ENCODE measurements at regions not wholly inside any gene's neighbourhood (a gene's known extent, or its start where the extent isn't known, plus 50 kb on each side); places are given as distances from the start of the nearest gene placed in this dataset.

- CTCF ChIA-PET: no interaction called here
- no peaks in the 10 kb centered on the region for H3K9me3 Mint-ChIP-seq
- ATAC-seq (replicated peaks in 1 of 4) (no peak), DNase-seq (no peak)
- POLR2A ChIA-PET: interaction anchor here in 1 of 2 donors (0.5 kb wide), 1 partner anchor 10 kb away, joined by 5 read pairs; no protein-coding TSS in a partner anchor
- H3K27me3 Mint-ChIP-seq: no peaks in the 10 kb centered on the region
- H3K27ac Mint-ChIP-seq: no peak overlapping the region
- no peak overlapping the region for H3K4me3 Mint-ChIP-seq
- Histone ChIP-seq H3K27me3 (replicated peaks in 1 of 2; ENCODE audit: control insufficient read depth in 2 of 2, extremely low read depth in 1 of 2, insufficient read depth in 2 of 2, low read length in 1 of 2) (no peaks in the 10 kb centered on the region), H3K27ac (ENCODE audit: low read length) (no peak overlapping the region), H3K4me3 (ENCODE audit: control insufficient read depth in 1 of 2, extremely low read depth in 1 of 2, low read length in 1 of 2) (no peak overlapping the region), H3K9me3 (no peaks in the 10 kb centered on the region), H3K4me1 (ENCODE audit: control insufficient read depth in 1 of 2, extremely low read depth in 1 of 2, insufficient read depth in 2 of 2, low read length in 2 of 2) (no peaks in the 10 kb centered on the region), H3K36me3 (ENCODE audit: control insufficient read depth in 2 of 2, extremely low read depth in 1 of 2, insufficient read depth in 1 of 2, low read length in 1 of 2) (no peaks in the 10 kb centered on the region)
- H3K36me3 Mint-ChIP-seq: no peaks in the 10 kb centered on the region
- H3K4me1 Mint-ChIP-seq: no peaks in the 10 kb centered on the region
Observed at GRCh38 chr14:40599725-40600124, 1007.0 kb upstream of the LRFN5 start.

GRCh38 chr14:40581264-40581663 lies 1025.4 kb upstream of the LRFN5 start:
- no CpG with 5 or more reads among the region's 3 CpGs for WGBS (ENCODE audit: insufficient coverage)
- CTCF ChIA-PET: no interaction called here
- no peaks in the 10 kb centered on the region for H3K36me3 Mint-ChIP-seq
- DNase-seq (no peak), ATAC-seq (replicated peaks in 1 of 4) (no peak)
- Histone ChIP-seq H3K4me3 (ENCODE audit: control insufficient read depth in 1 of 2, extremely low read depth in 1 of 2, low read length in 1 of 2) (no peak overlapping the region), H3K4me1 (ENCODE audit: control insufficient read depth in 1 of 2, extremely low read depth in 1 of 2, insufficient read depth in 2 of 2, low read length in 2 of 2) (no peaks in the 10 kb centered on the region), H3K9me3 (peaks cover 3% of the 10 kb centered on the region), H3K27ac (ENCODE audit: low read length) (no peak overlapping the region), H3K36me3 (ENCODE audit: control insufficient read depth in 2 of 2, extremely low read depth in 1 of 2, insufficient read depth in 1 of 2, low read length in 1 of 2) (no peaks in the 10 kb centered on the region), H3K27me3 (replicated peaks in 1 of 2; ENCODE audit: control insufficient read depth in 2 of 2, extremely low read depth in 1 of 2, insufficient read depth in 2 of 2, low read length in 1 of 2) (no peaks in the 10 kb centered on the region)
- H3K27me3 Mint-ChIP-seq: no peaks in the 10 kb centered on the region
- peaks cover 0 to 2% (median 0%) of the 10 kb centered on the region in 3 donors for H3K9me3 Mint-ChIP-seq
- no peak overlapping the region for H3K27ac Mint-ChIP-seq
- H3K4me3 Mint-ChIP-seq: no peak overlapping the region
- POLR2A ChIA-PET: no interaction called here
- H3K4me1 Mint-ChIP-seq: no peaks in the 10 kb centered on the region

- POLR2A ChIA-PET: no interaction called here
- no peak for DNase-seq
- CTCF ChIA-PET: no interaction called here
- Histone ChIP-seq H3K27me3 (replicated peaks in 1 of 2; ENCODE audit: control insufficient read depth in 2 of 2, extremely low read depth in 1 of 2, insufficient read depth in 2 of 2, low read length in 1 of 2) (no peaks in the 10 kb centered on the region), H3K27ac (ENCODE audit: low read length) (no peak overlapping the region), H3K4me1 (ENCODE audit: control insufficient read depth in 1 of 2, extremely low read depth in 1 of 2, insufficient read depth in 2 of 2, low read length in 2 of 2) (no peaks in the 10 kb centered on the region), H3K36me3 (ENCODE audit: control insufficient read depth in 2 of 2, extremely low read depth in 1 of 2, insufficient read depth in 1 of 2, low read length in 1 of 2) (no peaks in the 10 kb centered on the region), H3K9me3 (no peaks in the 10 kb centered on the region), H3K4me3 (ENCODE audit: control insufficient read depth in 1 of 2, extremely low read depth in 1 of 2, low read length in 1 of 2) (no peak overlapping the region)
- ATAC-seq (replicated peaks in 1 of 4): no peak
- H3K4me3 Mint-ChIP-seq: no peak overlapping the region
- no peaks in the 10 kb centered on the region for H3K4me1 Mint-ChIP-seq
- H3K9me3 Mint-ChIP-seq: peaks cover 0 to 11% (median 2%) of the 10 kb centered on the region in 3 donors
- no peaks in the 10 kb centered on the region for H3K36me3 Mint-ChIP-seq
- no peak overlapping the region for H3K27ac Mint-ChIP-seq
- H3K27me3 Mint-ChIP-seq: no peaks in the 10 kb centered on the region
- WGBS (ENCODE audit: insufficient coverage): 50% methylated on average over 1 of the region's 4 CpGs
Observed at GRCh38 chr14:40576880-40577478, 1029.7 kb upstream of the LRFN5 start.

GRCh38 chr14:40574780-40575179 lies 1031.9 kb upstream of the LRFN5 start:
- H3K27me3 ChIP-seq (replicated peaks in 1 of 2; ENCODE audit: control insufficient read depth in 2 of 2, extremely low read depth in 1 of 2, insufficient read depth in 2 of 2, low read length in 1 of 2): no peaks in the 10 kb centered on the region
- H3K36me3 ChIP-seq (ENCODE audit: control insufficient read depth in 2 of 2, extremely low read depth in 1 of 2, insufficient read depth in 1 of 2, low read length in 1 of 2): no peaks in the 10 kb centered on the region
- no peaks in the 10 kb centered on the region for H3K9me3 ChIP-seq
- no peaks in the 10 kb centered on the region for H3K36me3 Mint-ChIP-seq
- no peak overlapping the region for H3K4me3 ChIP-seq (ENCODE audit: control insufficient read depth in 1 of 2, extremely low read depth in 1 of 2, low read length in 1 of 2)
- ATAC-seq (replicated peaks in 1 of 4) (no peak), DNase-seq (no peak)
- H3K4me1 Mint-ChIP-seq: no peaks in the 10 kb centered on the region
- H3K9me3 Mint-ChIP-seq: peaks cover 2 to 11% (median 3%) of the 10 kb centered on the region in 3 donors
- H3K4me3 Mint-ChIP-seq: no peak overlapping the region
- H3K4me1 ChIP-seq (ENCODE audit: control insufficient read depth in 1 of 2, extremely low read depth in 1 of 2, insufficient read depth in 2 of 2, low read length in 2 of 2): no peaks in the 10 kb centered on the region
- H3K27ac Mint-ChIP-seq: no peak overlapping the region
- H3K27me3 Mint-ChIP-seq: no peaks in the 10 kb centered on the region
- H3K27ac ChIP-seq (ENCODE audit: low read length): no peak overlapping the region
- 25% methylated on average over 1 of the region's 3 CpGs for WGBS (ENCODE audit: insufficient coverage)
- ChIA-PET CTCF (no interaction called here), POLR2A (no interaction called here)

GRCh38 chr14:40525314-40525713 lies 1081.4 kb upstream of the LRFN5 start:
- no peak overlapping the region for H3K4me3 ChIP-seq (ENCODE audit: control insufficient read depth in 1 of 2, extremely low read depth in 1 of 2, low read length in 1 of 2)
- WGBS (ENCODE audit: insufficient coverage): 58% methylated on average over 1 of the region's 1 CpG
- Mint-ChIP-seq H3K4me3 (no peak overlapping the region), H3K27me3 (no peaks in the 10 kb centered on the region), H3K36me3 (no peaks in the 10 kb centered on the region), H3K9me3 (peaks cover 0 to 7% (median 0%) of the 10 kb centered on the region in 3 donors), H3K27ac (no peak overlapping the region), H3K4me1 (no peaks in the 10 kb centered on the region)
- H3K4me1 ChIP-seq (ENCODE audit: control insufficient read depth in 1 of 2, extremely low read depth in 1 of 2, insufficient read depth in 2 of 2, low read length in 2 of 2): no peaks in the 10 kb centered on the region
- ATAC-seq (replicated peaks in 1 of 4) (peak in 1 of 4 experiments; percentile 15), DNase-seq (no peak)
- H3K9me3 ChIP-seq: no peaks in the 10 kb centered on the region
- H3K36me3 ChIP-seq (ENCODE audit: control insufficient read depth in 2 of 2, extremely low read depth in 1 of 2, insufficient read depth in 1 of 2, low read length in 1 of 2): no peaks in the 10 kb centered on the region
- ChIA-PET CTCF (no interaction called here), POLR2A (no interaction called here)
- H3K27ac ChIP-seq (ENCODE audit: low read length): no peak overlapping the region
- no peaks in the 10 kb centered on the region for H3K27me3 ChIP-seq (replicated peaks in 1 of 2; ENCODE audit: control insufficient read depth in 2 of 2, extremely low read depth in 1 of 2, insufficient read depth in 2 of 2, low read length in 1 of 2)

- no peak overlapping the region for H3K27ac Mint-ChIP-seq
- Histone ChIP-seq H3K36me3 (ENCODE audit: control insufficient read depth in 2 of 2, extremely low read depth in 1 of 2, insufficient read depth in 1 of 2, low read length in 1 of 2) (no peaks in the 10 kb centered on the region), H3K9me3 (no peaks in the 10 kb centered on the region), H3K4me3 (ENCODE audit: control insufficient read depth in 1 of 2, extremely low read depth in 1 of 2, low read length in 1 of 2) (no peak overlapping the region), H3K27ac (ENCODE audit: low read length) (no peak overlapping the region), H3K27me3 (replicated peaks in 1 of 2; ENCODE audit: control insufficient read depth in 2 of 2, extremely low read depth in 1 of 2, insufficient read depth in 2 of 2, low read length in 1 of 2) (no peaks in the 10 kb centered on the region), H3K4me1 (ENCODE audit: control insufficient read depth in 1 of 2, extremely low read depth in 1 of 2, insufficient read depth in 2 of 2, low read length in 2 of 2) (no peaks in the 10 kb centered on the region)
- POLR2A ChIA-PET: no interaction called here
- H3K36me3 Mint-ChIP-seq: no peaks in the 10 kb centered on the region
- H3K9me3 Mint-ChIP-seq: peaks cover 0 to 7% (median 0%) of the 10 kb centered on the region in 3 donors
- H3K27me3 Mint-ChIP-seq: no peaks in the 10 kb centered on the region
- DNase-seq: no peak
- CTCF ChIA-PET: interaction anchor here in 1 of 2 donors (0.5 kb wide), 1 partner anchor 12 kb away, joined by 3 read pairs; no protein-coding TSS in a partner anchor
- H3K4me1 Mint-ChIP-seq: no peaks in the 10 kb centered on the region
- ATAC-seq (replicated peaks in 1 of 4): no peak
- H3K4me3 Mint-ChIP-seq: no peak overlapping the region
Observed at GRCh38 chr14:40523123-40523522, 1083.6 kb upstream of the LRFN5 start.

- ChIA-PET CTCF (no interaction called here), POLR2A (no interaction called here)
- 88% methylated on average over 2 of the region's 3 CpGs for WGBS (ENCODE audit: insufficient coverage)
- ATAC-seq (replicated peaks in 1 of 4) (no peak), DNase-seq (no peak)
- no peak overlapping the region for H3K27ac Mint-ChIP-seq
- no peaks in the 10 kb centered on the region for H3K27me3 Mint-ChIP-seq
- H3K4me1 Mint-ChIP-seq: no peaks in the 10 kb centered on the region
- no peaks in the 10 kb centered on the region for H3K36me3 ChIP-seq (ENCODE audit: control insufficient read depth in 2 of 2, extremely low read depth in 1 of 2, insufficient read depth in 1 of 2, low read length in 1 of 2)
- H3K27me3 ChIP-seq (replicated peaks in 1 of 2; ENCODE audit: control insufficient read depth in 2 of 2, extremely low read depth in 1 of 2, insufficient read depth in 2 of 2, low read length in 1 of 2): no peaks in the 10 kb centered on the region
- H3K9me3 Mint-ChIP-seq: peaks cover 0 to 13% (median 2%) of the 10 kb centered on the region in 3 donors
- H3K4me3 ChIP-seq (ENCODE audit: control insufficient read depth in 1 of 2, extremely low read depth in 1 of 2, low read length in 1 of 2): no peak overlapping the region
- H3K27ac ChIP-seq (ENCODE audit: low read length): no peak overlapping the region
- no peak overlapping the region for H3K4me3 Mint-ChIP-seq
- H3K9me3 ChIP-seq: no peaks in the 10 kb centered on the region
- no peaks in the 10 kb centered on the region for H3K36me3 Mint-ChIP-seq
- H3K4me1 ChIP-seq (ENCODE audit: control insufficient read depth in 1 of 2, extremely low read depth in 1 of 2, insufficient read depth in 2 of 2, low read length in 2 of 2): no peaks in the 10 kb centered on the region
Observed at GRCh38 chr14:40494483-40494882, 1062.2 kb upstream of the FBXO33 start.
